Fibroblast of villous mesenchyme (primary cell): ENCODE measurements at regions not wholly inside any gene's neighbourhood (a gene's known extent, or its start where the extent isn't known, plus 50 kb on each side); places are given as distances from the start of the nearest gene placed in this dataset.

Source experiments
- DNase-seq: peaks from one replicate; pipeline ENCODE4 v3.0.0-alpha.2; 2010; ENCODE audit warnings: low read depth
- H3K4me3 ChIP-seq: 2 replicates; pipeline ENCODE4 v1.5.1; 2011; ENCODE audit warnings: low read depth, mild to moderate bottlenecking, low read length
- CTCF ChIP-seq: IDR thresholded peaks from 2 replicates; pipeline ENCODE4 v1.5.1; 2012; ENCODE audit warnings: low read depth, mild to moderate bottlenecking, low read length; ENCODE audit not compliant: insufficient read depth

- no peak for DNase-seq
- no peak for TF ChIP-seq CTCF
- no peak overlapping the region for H3K4me3 ChIP-seq
Measured at GRCh38 chr20:59437601-59438031, 137.2 kb downstream of the EDN3 start.

DNA sequence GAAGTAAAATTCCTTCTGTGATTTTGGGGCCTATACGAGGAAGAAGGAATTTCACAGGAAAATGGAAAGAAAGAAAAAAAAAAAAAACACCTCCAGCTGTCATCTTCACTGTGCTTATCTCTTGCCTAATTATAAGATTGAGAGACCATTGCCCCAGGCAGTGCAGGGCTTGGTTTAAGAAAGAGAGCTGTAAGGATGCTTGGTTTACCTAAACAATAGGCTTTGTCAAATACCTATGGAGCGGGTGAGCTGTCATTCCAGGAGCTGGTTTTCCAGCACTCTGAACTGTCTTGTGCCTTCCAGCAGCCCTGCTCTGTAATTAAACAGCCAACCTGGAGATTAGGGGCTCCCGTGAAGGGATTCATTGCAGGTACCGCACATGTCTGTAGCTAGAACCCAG lies 137.8 kb downstream of the EDN3 start:
- DNase-seq, result no peak

DNA sequence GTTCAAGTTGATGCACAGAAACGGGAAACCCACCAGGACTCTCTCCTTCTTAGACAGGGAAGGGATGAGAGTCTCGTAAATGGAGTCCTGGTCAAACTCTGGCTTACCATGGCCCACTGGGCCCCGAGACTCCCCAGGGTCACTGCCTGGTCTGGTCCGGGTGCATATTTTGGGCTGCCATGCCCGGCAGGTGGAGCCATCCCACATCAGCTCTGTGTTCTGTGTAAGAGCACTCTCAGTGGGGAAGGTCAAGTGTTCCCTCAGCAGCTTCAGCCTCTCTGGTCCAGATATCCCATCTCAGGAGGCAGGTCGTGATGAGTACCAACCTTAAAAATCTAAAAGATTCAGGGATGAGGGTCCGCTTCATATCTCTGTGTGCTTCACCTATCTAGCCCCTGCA lies 138.8 kb downstream of the EDN3 start:
- no peak overlapping the region for H3K4me3 ChIP-seq
- TF ChIP-seq CTCF, result no peak
- no peak for DNase-seq

More for the DNA sequence above, 137.8 kb downstream of the EDN3 start:
- TF ChIP-seq CTCF, result no peak
- H3K4me3 ChIP-seq, result no peak overlapping the region

DNA sequence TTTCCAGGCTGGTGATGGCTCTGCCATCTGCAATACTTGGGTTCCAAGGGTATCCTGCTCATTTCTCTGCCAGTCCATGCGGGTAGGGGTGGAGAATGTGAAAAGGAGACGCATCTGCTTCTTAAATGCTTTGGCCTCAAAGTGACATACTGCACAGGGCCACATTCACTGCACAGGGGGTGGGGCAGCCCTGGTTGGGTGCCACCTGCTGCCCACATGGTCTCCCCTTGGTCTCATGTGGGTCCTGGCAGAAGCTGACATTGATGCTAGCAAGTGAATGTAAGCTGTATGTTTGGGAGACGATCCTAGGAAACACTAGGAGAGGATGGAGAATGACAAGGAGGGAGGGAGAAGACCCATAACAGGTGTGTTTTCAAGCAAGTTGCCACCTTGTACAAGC lies 140.9 kb downstream of the EDN3 start:
- TF ChIP-seq CTCF, result no peak
- no peak for DNase-seq
- no peak overlapping the region for H3K4me3 ChIP-seq

DNA sequence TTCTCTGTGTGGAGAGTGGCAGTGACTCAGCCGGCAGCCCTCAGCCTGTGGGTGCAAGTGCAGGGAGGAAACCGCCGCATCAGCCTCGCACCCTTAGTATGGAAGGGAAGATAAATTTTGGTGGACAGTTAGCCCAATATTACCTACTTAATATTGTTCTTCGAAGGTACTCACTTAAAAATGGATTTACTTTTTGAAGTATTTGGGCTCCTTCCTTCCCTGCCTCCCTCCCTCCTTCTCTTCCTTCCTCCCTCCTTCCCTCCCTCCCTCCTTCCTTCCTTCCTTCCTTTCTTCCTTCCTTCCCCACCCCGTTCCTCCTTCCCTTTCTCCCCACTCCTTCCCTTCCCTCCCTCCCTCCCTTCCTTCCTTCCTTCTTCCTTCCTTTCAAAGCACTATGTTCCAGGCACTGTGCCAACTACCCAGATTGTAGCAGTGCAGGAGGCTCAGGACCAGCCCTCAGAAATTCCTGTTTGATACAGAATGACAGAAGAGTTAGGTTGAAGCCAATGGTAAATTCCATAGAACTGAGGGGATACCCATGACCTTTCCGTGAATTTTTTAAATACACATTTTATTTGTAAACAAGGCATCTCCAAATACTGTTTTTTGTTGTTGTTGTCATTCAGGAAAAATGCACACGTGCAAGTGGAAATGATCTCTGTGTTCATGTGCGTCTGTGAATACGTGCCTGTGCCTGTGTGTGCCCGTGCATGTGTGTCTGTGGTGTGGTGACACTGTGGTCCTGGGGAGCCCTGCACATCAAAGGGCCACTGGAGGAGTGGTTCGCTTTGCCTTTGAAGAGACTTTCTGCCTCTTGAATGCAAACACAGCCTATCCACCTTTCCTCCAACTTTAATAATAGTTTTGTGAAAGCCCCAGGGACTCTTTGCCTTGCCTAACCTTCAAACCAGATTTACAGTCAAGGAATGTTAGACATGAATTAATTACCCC lies 141.7 kb downstream of the EDN3 start:
- H3K4me3 ChIP-seq, result no peak overlapping the region
- DNase-seq, result no peak
- no peak for TF ChIP-seq CTCF

GRCh38 chr20:59443550-59443949 lies 143.1 kb downstream of the EDN3 start:
- TF ChIP-seq CTCF, result no peak
- H3K4me3 ChIP-seq, result no peak overlapping the region
- no peak for DNase-seq

DNA sequence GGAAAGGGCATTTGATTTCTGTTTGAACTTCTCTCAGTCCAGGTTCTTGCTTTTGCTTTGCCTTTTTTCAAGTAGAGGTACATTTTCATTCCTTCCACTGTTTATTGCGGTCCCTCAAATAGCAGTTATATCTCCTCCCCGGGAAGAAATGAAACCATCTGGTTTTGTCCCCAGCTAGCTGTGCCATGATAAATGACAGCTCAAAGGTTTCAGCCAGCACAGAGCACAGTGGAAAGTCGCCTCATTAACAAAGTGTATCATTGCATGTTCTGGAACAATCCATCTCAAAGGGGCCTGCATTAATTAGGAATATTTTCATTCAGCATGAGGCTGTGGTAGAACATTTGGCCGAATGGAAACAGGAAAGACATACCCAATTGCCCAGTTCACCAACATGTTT lies 146.0 kb downstream of the EDN3 start:
- no peak for DNase-seq
- no peak for TF ChIP-seq CTCF

More for the DNA sequence above, 146.0 kb downstream of the EDN3 start:
- H3K4me3 ChIP-seq, result no peak overlapping the region
